ENCODE measurements at regions not wholly inside any gene's neighbourhood (a gene's known extent, or its start where the extent isn't known, plus 50 kb on each side); places are given as distances from the start of the nearest gene placed in this dataset.
"Not testable (repeated sequence)": the region's sequence is repeated elsewhere in the genome, so short reads cannot be mapped to it uniquely, and the experiment has no call there.

GRCh38 chrX:96182366-96182765 lies 502.3 kb upstream of the DIAPH2 start:
- TF ChIP-seq, protein P1, sequence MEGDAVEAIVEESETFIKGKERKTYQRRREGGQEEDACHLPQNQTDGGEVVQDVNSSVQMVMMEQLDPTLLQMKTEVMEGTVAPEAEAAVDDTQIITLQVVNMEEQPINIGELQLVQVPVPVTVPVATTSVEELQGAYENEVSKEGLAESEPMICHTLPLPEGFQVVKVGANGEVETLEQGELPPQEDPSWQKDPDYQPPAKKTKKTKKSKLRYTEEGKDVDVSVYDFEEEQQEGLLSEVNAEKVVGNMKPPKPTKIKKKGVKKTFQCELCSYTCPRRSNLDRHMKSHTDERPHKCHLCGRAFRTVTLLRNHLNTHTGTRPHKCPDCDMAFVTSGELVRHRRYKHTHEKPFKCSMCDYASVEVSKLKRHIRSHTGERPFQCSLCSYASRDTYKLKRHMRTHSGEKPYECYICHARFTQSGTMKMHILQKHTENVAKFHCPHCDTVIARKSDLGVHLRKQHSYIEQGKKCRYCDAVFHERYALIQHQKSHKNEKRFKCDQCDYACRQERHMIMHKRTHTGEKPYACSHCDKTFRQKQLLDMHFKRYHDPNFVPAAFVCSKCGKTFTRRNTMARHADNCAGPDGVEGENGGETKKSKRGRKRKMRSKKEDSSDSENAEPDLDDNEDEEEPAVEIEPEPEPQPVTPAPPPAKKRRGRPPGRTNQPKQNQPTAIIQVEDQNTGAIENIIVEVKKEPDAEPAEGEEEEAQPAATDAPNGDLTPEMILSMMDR (IDR thresholded peaks at IDR 0.05; ENCODE audit: borderline replicate concordance) = peak; percentile 42
- no peak for DNase-seq
- no peak overlapping the region for H3K27ac ChIP-seq (replicated peaks)
- H3K9me3 ChIP-seq (replicated peaks) = no peaks in the 10 kb centered on the region
- no peak overlapping the region for H3K4me3 ChIP-seq
- no peaks in the 10 kb centered on the region for H3K4me1 ChIP-seq
- no peaks in the 10 kb centered on the region for H3K27me3 ChIP-seq (ENCODE audit: low read depth)
- no peaks in the 10 kb centered on the region for H3K36me3 ChIP-seq
- intact Hi-C loops (cut with micrococcal nuclease) = no loop called here

GRCh38 chrX:96183391-96183790 lies 501.3 kb upstream of the DIAPH2 start:
- H3K27ac ChIP-seq (replicated peaks) = no peak overlapping the region
- no peaks in the 10 kb centered on the region for H3K4me1 ChIP-seq
- no peak overlapping the region for H3K4me3 ChIP-seq
- intact Hi-C loops (cut with micrococcal nuclease) = no loop called here
- H3K9me3 ChIP-seq (replicated peaks) = no peaks in the 10 kb centered on the region
- no peak for DNase-seq
- H3K36me3 ChIP-seq = no peaks in the 10 kb centered on the region
- H3K27me3 ChIP-seq (ENCODE audit: low read depth) = no peaks in the 10 kb centered on the region
- TF ChIP-seq, protein P1 (IDR thresholded peaks at IDR 0.05; ENCODE audit: borderline replicate concordance) = no peak

DNA sequence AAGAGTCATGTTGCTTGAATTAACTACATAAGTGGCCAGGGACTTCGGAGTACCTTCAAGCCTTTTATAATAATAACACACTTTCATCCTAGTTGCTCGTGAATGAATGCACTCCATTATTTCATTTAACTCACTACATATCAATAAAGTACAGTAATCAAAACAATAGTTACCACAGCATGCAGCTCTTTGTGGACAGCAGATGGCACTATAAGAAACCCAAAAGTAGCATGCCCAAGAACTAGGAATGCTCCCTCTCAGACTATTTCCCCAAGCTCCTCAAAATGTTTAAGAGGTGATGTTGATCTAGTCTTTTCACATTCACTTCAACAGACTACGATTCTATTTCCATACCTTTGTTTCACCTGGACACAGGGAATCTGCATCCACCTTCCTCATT lies 500.8 kb upstream of the DIAPH2 start:
- no peak for DNase-seq
- intact Hi-C loops (cut with micrococcal nuclease) = no loop called here
- Histone ChIP-seq H3K27ac (replicated peaks) (no peak overlapping the region), H3K4me1 (no peaks in the 10 kb centered on the region), H3K27me3 (ENCODE audit: low read depth) (no peaks in the 10 kb centered on the region), H3K36me3 (no peaks in the 10 kb centered on the region), H3K4me3 (no peak overlapping the region), H3K9me3 (replicated peaks) (no peaks in the 10 kb centered on the region)
- TF ChIP-seq, protein P1 (IDR thresholded peaks at IDR 0.05; ENCODE audit: borderline replicate concordance) = peak; percentile 23

- H3K9me3 ChIP-seq (replicated peaks) = no peaks in the 10 kb centered on the region
- no peak overlapping the region for H3K4me3 ChIP-seq
- H3K4me1 ChIP-seq = no peaks in the 10 kb centered on the region
- no peak overlapping the region for H3K27ac ChIP-seq (replicated peaks)
- intact Hi-C loops (cut with micrococcal nuclease) = no loop called here
- TF ChIP-seq, protein P1 (IDR thresholded peaks at IDR 0.05; ENCODE audit: borderline replicate concordance) = no peak
- H3K36me3 ChIP-seq = no peaks in the 10 kb centered on the region
- no peak for DNase-seq
- H3K27me3 ChIP-seq (ENCODE audit: low read depth) = no peaks in the 10 kb centered on the region
Observed at GRCh38 chrX:96204928-96205327, 479.7 kb upstream of the DIAPH2 start.

- no peaks in the 10 kb centered on the region for H3K4me1 ChIP-seq
- no peaks in the 10 kb centered on the region for H3K36me3 ChIP-seq
- H3K27ac ChIP-seq (replicated peaks) = no peak overlapping the region
- intact Hi-C loops (cut with micrococcal nuclease) = no loop called here
- TF ChIP-seq, protein P1 (IDR thresholded peaks at IDR 0.05; ENCODE audit: borderline replicate concordance) = no peak
- no peak overlapping the region for H3K4me3 ChIP-seq
- DNase-seq = no peak
- H3K9me3 ChIP-seq (replicated peaks) = no peaks in the 10 kb centered on the region
- H3K27me3 ChIP-seq (ENCODE audit: low read depth) = no peaks in the 10 kb centered on the region
Observed at GRCh38 chrX:96211953-96212352, 472.7 kb upstream of the DIAPH2 start.

DNA sequence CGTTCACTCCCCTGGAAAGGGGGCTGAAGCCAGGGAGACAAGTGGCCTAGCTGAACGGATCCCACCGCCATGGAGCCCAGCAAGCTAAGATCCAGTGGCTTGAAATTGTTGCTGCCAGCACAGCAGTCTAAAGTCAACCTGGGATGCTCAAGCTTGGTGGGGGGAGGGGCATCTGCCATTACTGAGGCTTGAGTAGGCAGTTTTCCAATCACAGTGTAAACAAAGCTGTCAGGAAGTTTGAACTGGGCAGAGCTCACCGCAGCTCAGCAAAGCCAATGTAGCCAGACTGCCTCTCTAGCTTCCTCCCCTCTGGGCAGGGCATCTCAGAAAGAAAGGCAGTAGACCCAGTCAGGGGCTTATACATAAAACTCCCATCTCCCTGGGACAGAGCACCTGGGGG lies 470.0 kb upstream of the DIAPH2 start:
- H3K27me3 ChIP-seq (ENCODE audit: low read depth); intact Hi-C loops (cut with micrococcal nuclease); H3K4me1 ChIP-seq; H3K9me3 ChIP-seq (replicated peaks); DNase-seq; H3K27ac ChIP-seq (replicated peaks); H3K4me3 ChIP-seq; H3K36me3 ChIP-seq: not testable (repeated sequence)
